ENCODE measurements at regions not wholly inside any gene's neighbourhood (a gene's known extent, or its start where the extent isn't known, plus 50 kb on each side); places are given as distances from the start of the nearest gene placed in this dataset.

GRCh38 chr6:95133578-95133977 is 443.8 kb upstream of the MANEA start:
- no peak overlapping the region for H3K4me3 ChIP-seq
- no peak overlapping the region for H3K27ac ChIP-seq
- intact Hi-C loops (cut with DNase I): no loop called here
- DNase-seq (no peak), ATAC-seq (no peak)
- H3K27me3 ChIP-seq: no peaks in the 10 kb centered on the region
- no peaks in the 10 kb centered on the region for H3K4me1 ChIP-seq
- H3K36me3 ChIP-seq: no peaks in the 10 kb centered on the region
- TF ChIP-seq CTCF (IDR thresholded peaks at IDR 0.05): no peak
- H3K9me3 ChIP-seq: no peaks in the 10 kb centered on the region

DNA sequence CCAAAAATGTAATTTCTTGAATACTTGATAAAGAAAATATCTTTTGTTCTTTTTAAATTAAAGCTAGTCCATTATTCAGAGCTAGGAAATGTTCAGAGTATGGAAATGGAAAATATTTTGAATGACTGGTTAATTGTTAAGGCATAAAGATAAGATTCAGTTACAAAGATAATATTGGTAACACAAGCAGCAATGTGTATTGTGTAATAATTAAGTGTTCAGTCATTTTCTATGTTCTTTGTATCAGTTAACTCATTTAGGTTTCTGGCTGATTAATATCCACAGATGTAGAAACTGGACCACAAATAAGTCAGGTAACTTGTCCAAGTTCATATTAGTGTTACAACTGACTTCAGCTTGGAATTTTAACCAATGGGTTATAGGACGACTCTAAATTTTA is 442.2 kb upstream of the MANEA start:
- TF ChIP-seq CTCF (IDR thresholded peaks at IDR 0.05): no peak
- intact Hi-C loops (cut with DNase I): no loop called here
- Histone ChIP-seq H3K4me3 (no peak overlapping the region), H3K27me3 (no peaks in the 10 kb centered on the region), H3K4me1 (no peaks in the 10 kb centered on the region), H3K27ac (no peak overlapping the region), H3K36me3 (no peaks in the 10 kb centered on the region), H3K9me3 (no peaks in the 10 kb centered on the region)
- no peak for ATAC-seq
- no peak for DNase-seq

DNA sequence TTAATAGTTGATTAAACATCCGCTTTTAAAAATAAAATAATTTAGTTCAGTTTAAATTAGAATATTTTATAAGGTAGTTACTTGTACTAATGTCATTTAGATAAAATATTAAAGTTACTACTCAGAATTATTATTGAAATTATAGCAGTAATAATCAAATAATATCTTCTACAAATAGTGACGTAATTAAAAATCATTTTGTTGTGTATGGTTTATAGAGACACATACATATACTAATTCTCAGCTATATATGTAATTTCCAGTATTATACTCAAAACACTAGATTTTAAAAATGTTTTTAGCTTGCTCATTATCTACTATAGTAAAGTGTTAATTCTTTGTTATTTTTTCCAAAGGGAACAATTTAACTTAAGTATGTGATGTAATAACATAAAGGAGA is 435.2 kb upstream of the MANEA start:
- Histone ChIP-seq H3K36me3 (no peaks in the 10 kb centered on the region), H3K9me3 (no peaks in the 10 kb centered on the region), H3K4me3 (no peak overlapping the region), H3K27ac (no peak overlapping the region), H3K27me3 (no peaks in the 10 kb centered on the region), H3K4me1 (no peaks in the 10 kb centered on the region)
- ATAC-seq (no peak), DNase-seq (no peak)
- no peak for TF ChIP-seq CTCF (IDR thresholded peaks at IDR 0.05)
- intact Hi-C loops (cut with DNase I): no loop called here

- Histone ChIP-seq H3K4me1 (no peaks in the 10 kb centered on the region), H3K4me3 (no peak overlapping the region), H3K9me3 (no peaks in the 10 kb centered on the region), H3K27ac (no peak overlapping the region), H3K36me3 (no peaks in the 10 kb centered on the region), H3K27me3 (no peaks in the 10 kb centered on the region)
- intact Hi-C loops (cut with DNase I): no loop called here
- no peak for TF ChIP-seq CTCF (IDR thresholded peaks at IDR 0.05)
- DNase-seq (no peak), ATAC-seq (no peak)
Observed at GRCh38 chr6:95142661-95143335, 434.5 kb upstream of the MANEA start.

GRCh38 chr6:95143408-95144180 is 433.7 kb upstream of the MANEA start:
- no peaks in the 10 kb centered on the region for H3K9me3 ChIP-seq
- no peaks in the 10 kb centered on the region for H3K27me3 ChIP-seq
- intact Hi-C loops (cut with DNase I): no loop called here
- DNase-seq: no peak
- no peak overlapping the region for H3K27ac ChIP-seq
- H3K4me1 ChIP-seq: no peaks in the 10 kb centered on the region
- ATAC-seq: no peak
- TF ChIP-seq CTCF (IDR thresholded peaks at IDR 0.05): no peak
- no peaks in the 10 kb centered on the region for H3K36me3 ChIP-seq
- H3K4me3 ChIP-seq: no peak overlapping the region
